Kidney (tissue), 13 donors: ENCODE measurements at regions not wholly inside any gene's neighbourhood (a gene's known extent, or its start where the extent isn't known, plus 50 kb on each side); places are given as distances from the start of the nearest gene placed in this dataset.
"Not testable (repeated sequence)": the region's sequence is repeated elsewhere in the genome, so short reads cannot be mapped to it uniquely, and the experiment has no call there.

ENCODE experiments used
- DNase-seq, 5 donors: peaks; one replicate each; pipeline ENCODE4 v3.0.0-alpha.2; 2013 to 2020
- FAIRE-seq: peaks from 2 replicates; lab custom pipeline; 2012; peaks lifted over from hg19 to GRCh38; lab: Jason Lieb, UNC
- H3K27ac ChIP-seq, 2 donors: one replicate each; pipeline ENCODE4 v1.7.0; 2013; ENCODE audit warnings: low read depth in 2 of 2, low read length in 2 of 2, inconsistent platforms in 1 of 2
- H3K27me3 ChIP-seq: one replicate; pipeline ENCODE4 v1.7.1; 2013; ENCODE audit warnings: low read length, inconsistent platforms; ENCODE audit not compliant: control insufficient read depth, insufficient read depth
- H3K36me3 ChIP-seq, 3 donors: one replicate each; pipeline versions ENCODE4 v1.7.0 to v1.7.1; 2013; ENCODE audit warnings: low read length in 3 of 3, control low read depth in 1 of 3, inconsistent platforms in 1 of 3; ENCODE audit not compliant: insufficient read depth in 3 of 3, control insufficient read depth in 2 of 3
- H3K4me1 ChIP-seq, 3 donors: one replicate each; pipeline versions ENCODE4 v1.7.0 to v1.7.1; 2013; ENCODE audit warnings: low read length in 3 of 3, inconsistent platforms in 1 of 3, low read depth in 1 of 3; ENCODE audit not compliant: control insufficient read depth in 2 of 3, insufficient read depth in 2 of 3
- H3K4me3 ChIP-seq, 3 donors: one replicate each; pipeline versions ENCODE4 v1.7.0 to v1.8.1; 2013; ENCODE audit warnings: low read length in 3 of 3, control low read depth in 1 of 3, inconsistent platforms in 1 of 3
- H3K9ac ChIP-seq, 3 donors: one replicate each; pipeline versions ENCODE4 v1.7.0 to v1.7.1; 2013; ENCODE audit warnings: low read length in 3 of 3, control low read depth in 1 of 3, inconsistent platforms in 1 of 3
- H3K9me3 ChIP-seq, 3 donors: one replicate each; pipeline versions ENCODE4 v1.7.0 to v1.7.1; 2013; ENCODE audit warnings: low read length in 3 of 3, control low read depth in 1 of 3, inconsistent platforms in 1 of 3; ENCODE audit not compliant: control insufficient read depth in 2 of 3, insufficient read depth in 1 of 3
- intact Hi-C: fragments of 100-400 bp; cut with DNase I; formaldehyde crosslinking; loops from one replicate; pipeline ENCODE4 v1.11.1; 2022
- TF ChIP-seq, protein P1 (sequence below): IDR thresholded peaks from 3 replicates; pipeline ENCODE4 v1.5.1; 2012; ENCODE audit warnings: mild to moderate bottlenecking, moderate library complexity, borderline replicate concordance; ENCODE audit not compliant: insufficient read depth; ENCODE audit errors: extremely low read depth
- donor health status: control.
- donor health status: control.
- donor health status: control.
- donor health status: control.
- donor health status: control.
- donor health status: DM: yes; HTN: yes; CAD: no.
- donor health status: Normal renal cell carcinoma (clear cell type).

DNA sequence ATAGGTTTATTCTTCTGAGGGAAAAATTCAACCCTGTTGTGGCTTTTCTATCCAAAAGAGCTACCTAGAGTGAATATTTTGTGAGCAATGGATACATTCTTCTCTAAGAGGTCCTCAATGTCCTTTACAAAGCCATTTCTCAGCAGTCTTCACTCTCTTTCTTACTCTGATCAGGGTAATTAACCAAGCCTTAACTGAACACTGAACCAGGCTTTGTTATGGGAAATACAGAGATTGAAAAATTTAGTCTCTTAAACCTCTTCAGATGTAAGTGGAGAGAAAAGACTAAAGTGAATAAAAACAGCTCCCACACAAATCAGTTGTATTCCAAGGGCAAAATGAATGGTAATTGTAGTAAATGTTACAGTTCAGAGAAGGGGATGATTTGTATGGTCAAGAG lies 64.0 kb upstream of the XIST start:
- TF ChIP-seq, protein P1, sequence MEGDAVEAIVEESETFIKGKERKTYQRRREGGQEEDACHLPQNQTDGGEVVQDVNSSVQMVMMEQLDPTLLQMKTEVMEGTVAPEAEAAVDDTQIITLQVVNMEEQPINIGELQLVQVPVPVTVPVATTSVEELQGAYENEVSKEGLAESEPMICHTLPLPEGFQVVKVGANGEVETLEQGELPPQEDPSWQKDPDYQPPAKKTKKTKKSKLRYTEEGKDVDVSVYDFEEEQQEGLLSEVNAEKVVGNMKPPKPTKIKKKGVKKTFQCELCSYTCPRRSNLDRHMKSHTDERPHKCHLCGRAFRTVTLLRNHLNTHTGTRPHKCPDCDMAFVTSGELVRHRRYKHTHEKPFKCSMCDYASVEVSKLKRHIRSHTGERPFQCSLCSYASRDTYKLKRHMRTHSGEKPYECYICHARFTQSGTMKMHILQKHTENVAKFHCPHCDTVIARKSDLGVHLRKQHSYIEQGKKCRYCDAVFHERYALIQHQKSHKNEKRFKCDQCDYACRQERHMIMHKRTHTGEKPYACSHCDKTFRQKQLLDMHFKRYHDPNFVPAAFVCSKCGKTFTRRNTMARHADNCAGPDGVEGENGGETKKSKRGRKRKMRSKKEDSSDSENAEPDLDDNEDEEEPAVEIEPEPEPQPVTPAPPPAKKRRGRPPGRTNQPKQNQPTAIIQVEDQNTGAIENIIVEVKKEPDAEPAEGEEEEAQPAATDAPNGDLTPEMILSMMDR: no peak
- no peak for DNase-seq
- H3K4me1 ChIP-seq: no peaks in the 10 kb centered on the region
- H3K4me3 ChIP-seq: no peak overlapping the region
- no peaks in the 10 kb centered on the region for H3K36me3 ChIP-seq
- FAIRE-seq: no peak
- H3K27ac ChIP-seq: no peak overlapping the region
- H3K9me3 ChIP-seq: no peaks in the 10 kb centered on the region
- peaks cover 5% of the 10 kb centered on the region for H3K27me3 ChIP-seq
- intact Hi-C loops: no loop called here
- no peak overlapping the region for H3K9ac ChIP-seq

DNA sequence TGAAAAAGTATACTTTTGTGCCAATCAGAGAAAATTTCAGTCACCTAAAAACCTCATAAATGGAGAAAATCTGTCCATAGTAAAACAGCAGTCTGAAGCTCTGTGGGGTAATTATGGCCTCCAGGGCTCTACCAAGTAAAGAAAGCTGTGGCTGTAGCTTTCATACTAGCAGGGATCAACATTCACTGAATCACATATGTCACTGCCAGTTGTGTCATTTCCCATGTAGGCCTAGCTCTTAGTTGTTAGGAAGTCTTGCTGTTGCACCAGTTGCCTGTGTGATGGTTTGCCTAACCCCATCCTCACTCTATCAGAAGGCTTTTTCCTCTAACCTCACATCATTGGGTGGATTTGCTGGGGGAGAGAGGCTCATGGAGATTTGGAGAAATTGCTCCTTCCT lies 62.3 kb upstream of the XIST start:
- H3K9ac ChIP-seq, DNase-seq, H3K27ac ChIP-seq, H3K4me3 ChIP-seq, FAIRE-seq, H3K27me3 ChIP-seq, H3K36me3 ChIP-seq, H3K4me1 ChIP-seq, H3K9me3 ChIP-seq, intact Hi-C loops: not testable (repeated sequence)

DNA sequence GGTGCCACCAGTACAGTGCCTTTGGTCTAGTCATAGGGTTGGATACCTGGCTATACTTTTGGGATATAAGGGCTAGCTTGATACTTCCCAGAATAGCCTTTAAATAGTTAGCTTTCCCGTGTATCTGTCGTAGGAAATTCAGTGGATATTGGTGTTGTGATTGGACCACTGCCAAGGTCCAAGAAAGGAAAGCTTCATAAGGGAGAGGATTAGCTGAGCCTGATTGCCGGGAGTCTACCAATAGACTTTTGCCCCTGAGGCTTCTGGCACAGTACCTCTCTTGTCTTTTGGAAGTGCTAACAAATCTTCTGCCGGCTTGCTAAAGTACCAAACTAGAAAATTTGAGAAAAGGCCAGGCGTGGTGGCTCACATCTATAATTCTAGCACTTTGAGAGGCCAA lies 61.1 kb upstream of the XIST start:
- Histone ChIP-seq H3K27ac (no peak overlapping the region), H3K4me3 (no peak overlapping the region), H3K9ac (no peak overlapping the region), H3K9me3 (no peaks in the 10 kb centered on the region), H3K27me3 (peaks cover 5% of the 10 kb centered on the region), H3K36me3 (no peaks in the 10 kb centered on the region), H3K4me1 (no peaks in the 10 kb centered on the region)
- no peak for FAIRE-seq
- intact Hi-C loops: no loop called here
- TF ChIP-seq, protein P1: no peak
- DNase-seq: peak in 2 of 5 donors; percentile 12 to 62

DNA sequence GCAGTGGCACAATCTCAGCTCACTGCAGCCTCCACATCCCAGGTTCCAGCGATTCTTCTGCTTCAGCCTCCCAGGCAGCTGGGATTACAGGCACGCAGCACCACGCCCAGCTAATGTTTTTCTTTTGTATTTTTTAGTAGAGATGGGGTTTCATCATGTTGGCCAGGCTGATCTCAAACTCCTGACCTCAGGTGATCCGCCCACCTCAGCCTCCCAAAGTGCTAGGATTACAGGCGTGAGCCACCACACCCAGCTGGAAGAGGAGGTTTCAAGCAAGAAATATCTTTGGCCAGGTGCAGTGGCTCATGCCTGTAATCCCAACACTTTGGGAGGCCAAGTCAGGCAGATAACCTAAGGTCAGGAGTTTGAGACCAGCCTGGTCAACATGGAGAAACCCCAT lies 59.4 kb upstream of the XIST start:
- H3K36me3 ChIP-seq, H3K27me3 ChIP-seq, H3K9me3 ChIP-seq, H3K9ac ChIP-seq, H3K4me3 ChIP-seq, H3K4me1 ChIP-seq, intact Hi-C loops, FAIRE-seq, H3K27ac ChIP-seq, DNase-seq: not testable (repeated sequence)

DNA sequence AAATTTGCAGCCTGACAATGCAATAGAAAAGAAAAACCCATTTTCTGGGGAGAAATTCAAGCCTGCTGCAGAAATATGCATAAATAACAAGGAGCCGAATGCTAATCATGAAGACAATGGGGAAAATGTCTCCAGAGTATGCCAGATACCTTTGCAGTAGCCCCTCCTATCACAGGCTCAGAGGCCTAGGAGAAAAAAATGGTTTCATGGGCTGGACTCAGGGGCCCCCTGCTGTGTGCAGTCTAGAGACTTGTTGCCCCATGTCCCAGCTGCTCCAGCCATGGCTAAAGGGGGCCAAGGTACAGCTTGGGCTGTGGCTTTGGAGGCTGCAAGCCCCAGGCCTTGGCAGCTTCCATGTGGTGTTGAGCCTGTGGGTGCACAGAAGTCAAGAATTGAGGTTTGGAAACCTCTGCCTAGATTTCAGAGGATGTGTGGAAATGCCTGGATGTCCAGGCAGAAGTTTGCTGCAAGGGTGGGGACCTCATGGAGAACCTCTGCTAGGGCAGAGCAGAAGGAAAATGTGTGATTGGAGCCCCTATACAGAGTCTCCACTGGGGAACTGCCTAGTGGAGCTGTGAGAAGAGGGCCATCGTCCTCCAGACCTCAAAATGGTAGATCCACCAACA lies 53.3 kb upstream of the XIST start:
- H3K4me1 ChIP-seq, H3K27ac ChIP-seq, H3K4me3 ChIP-seq, intact Hi-C loops, H3K9me3 ChIP-seq, H3K27me3 ChIP-seq, DNase-seq, FAIRE-seq, H3K9ac ChIP-seq, H3K36me3 ChIP-seq: not testable (repeated sequence)
